GM12878 (cell line): ENCODE measurements at regions not wholly inside any gene's neighbourhood (a gene's known extent, or its start where the extent isn't known, plus 50 kb on each side); places are given as distances from the start of the nearest gene placed in this dataset.

ENCODE experiments used
- ATAC-seq: fragments of 200-7000 bp; cut with Tn5 transposase; 3 replicates; pipeline ENCODE4 v1.9.1; 2020; ENCODE audit warnings: mild to moderate bottlenecking, moderate library complexity
- BruUV-seq: library from RNA; stranded (reverse); fragments of 400-500 nt; replicated peaks from 2 replicates; lab custom pipeline; 2021; lab: Mats Ljungman, UMichigan
- CTCF ChIA-PET: fragments of 300-600 bp; sonication (Branson Sonifier 250); formaldehyde crosslinking; extraction: SDS; loops from one replicate; lab custom pipeline; 2021; ENCODE audit warnings: inconsistent platforms; lab: Yijun Ruan, JAX
- POLR2A ChIA-PET: fragments of 350-600 bp; formaldehyde crosslinking; extraction: SDS; loops from one replicate; lab custom pipeline; 2021; ENCODE audit warnings: inconsistent platforms; lab: Charles Lee
- RAD21 ChIA-PET: fragments of 300-600 bp; sonication (Branson Sonifier 250); formaldehyde crosslinking; loops from one replicate; lab custom pipeline; 2023; ENCODE audit warnings: antibody characterized with exemption; ENCODE audit not compliant: unreplicated experiment; lab: Charles Lee
- SMC1A ChIA-PET: fragments of 300-600 bp; sonication (Branson Sonifier 250); formaldehyde crosslinking; loops from one replicate; lab custom pipeline; 2023; ENCODE audit not compliant: unreplicated experiment, uncharacterized antibody; lab: Charles Lee
- DNase-seq: peaks from one replicate; pipeline ENCODE4 v3.0.0-alpha.2; 2011; ENCODE audit warnings: low read depth, low spot score
- FAIRE-seq: peaks from 3 replicates; lab custom pipeline; 2011; peaks lifted over from hg19 to GRCh38; lab: Jason Lieb, UNC
- H2AFZ ChIP-seq: 2 replicates; pipeline ENCODE4 v1.6.0; 2011; ENCODE audit warnings: low read depth, low read length, control low read depth; ENCODE audit not compliant: control insufficient read depth
- H3K27ac ChIP-seq: 2 replicates; pipeline ENCODE4 v1.5.1; 2011; ENCODE audit warnings: control low read depth; ENCODE audit not compliant: control insufficient read depth, insufficient read depth
- H3K27me3 ChIP-seq, 2 experiments: replicated peaks in 1 of 2; 2 replicates each; pipeline versions ENCODE4 v1.6.0 to v1.6.1; 2011; ENCODE audit warnings: low read length in 1 of 2; ENCODE audit not compliant: control insufficient read depth in 2 of 2, insufficient read depth in 2 of 2
- H3K36me3 ChIP-seq, 2 experiments: 2 replicates each; pipeline ENCODE4 v1.5.1; 2011; ENCODE audit warnings: low read length in 1 of 2; ENCODE audit not compliant: control insufficient read depth in 2 of 2, insufficient read depth in 2 of 2
- H3K4me1 ChIP-seq: 2 replicates; pipeline ENCODE4 v1.6.1; 2011; ENCODE audit warnings: mild to moderate bottlenecking, low read length, moderate library complexity, mixed read lengths; ENCODE audit not compliant: control insufficient read depth, insufficient read depth
- H3K4me2 ChIP-seq: 2 replicates; pipeline ENCODE4 v1.6.0; 2011; ENCODE audit warnings: control low read depth; ENCODE audit not compliant: control insufficient read depth, insufficient read depth
- H3K4me3 ChIP-seq: fragments of 200-600 bp; sonication (generic); 2 replicates; pipeline ENCODE4 v1.5.1; 2016
- H3K79me2 ChIP-seq: 2 replicates; pipeline ENCODE4 v1.6.0; 2011; ENCODE audit warnings: low read length; ENCODE audit not compliant: control insufficient read depth, insufficient read depth
- H3K9ac ChIP-seq: 2 replicates; pipeline ENCODE4 v1.8.0; 2011; ENCODE audit warnings: low read length, control low read depth, mixed read lengths; ENCODE audit not compliant: control insufficient read depth, insufficient read depth
- H3K9me3 ChIP-seq: replicated peaks from 3 replicates; pipeline ENCODE4 v1.5.1; 2011; ENCODE audit warnings: mild to moderate bottlenecking, low read length; ENCODE audit not compliant: control insufficient read depth, insufficient read depth
- H4K20me1 ChIP-seq: 2 replicates; pipeline ENCODE4 v1.6.0; 2011; ENCODE audit not compliant: control insufficient read depth, insufficient read depth
- BCL11A ChIP-seq: IDR thresholded peaks from 2 replicates; pipeline ENCODE4 v1.6.1; 2011; ENCODE audit warnings: low read depth, low read length
- CREB1 ChIP-seq: IDR thresholded peaks from 2 replicates; pipeline ENCODE4 v1.6.1; 2012; ENCODE audit warnings: low read depth, mild to moderate bottlenecking, inconsistent platforms
- CUX1 ChIP-seq: IDR thresholded peaks from 2 replicates; pipeline ENCODE4 v1.6.1; 2012; ENCODE audit warnings: improper control_type of control experiment, low read depth, low read length; ENCODE audit not compliant: insufficient replicate concordance
- HCFC1 ChIP-seq: fragments of 150-350 bp; IDR thresholded peaks from 2 replicates; pipeline ENCODE4 v1.6.1; 2014; ENCODE audit warnings: low read length
- IKZF2 ChIP-seq, 2 experiments: fragments of 450-650 bp; IDR thresholded peaks; 2 replicates each; pipeline ENCODE4 v1.6.1; 2017; ENCODE audit warnings: mild to moderate bottlenecking in 2 of 2, moderate library complexity in 2 of 2
- MLLT1 ChIP-seq: fragments of 450-650 bp; IDR thresholded peaks from 2 replicates; pipeline ENCODE4 v1.6.1; 2016; ENCODE audit warnings: mild to moderate bottlenecking
- NR2C2 ChIP-seq: IDR thresholded peaks from 2 replicates; pipeline ENCODE4 v1.6.1; 2011; ENCODE audit warnings: borderline replicate concordance, low read depth; ENCODE audit not compliant: control insufficient read depth, insufficient read length
- RCOR1 ChIP-seq: conservative IDR thresholded peaks from 2 replicates; pipeline ENCODE4 v1.6.1; 2012; ENCODE audit warnings: low read depth, low read length, improper control_type of control experiment
- RELB ChIP-seq: fragments of 450-650 bp; IDR thresholded peaks from 2 replicates; pipeline ENCODE4 v1.6.1; 2017; ENCODE audit warnings: low read depth, mild to moderate bottlenecking, moderate library complexity
- SRF ChIP-seq, 2 experiments: IDR thresholded peaks; 2 replicates each; pipeline ENCODE4 v1.6.1; 2011; ENCODE audit warnings: low read depth in 2 of 2, low read length in 2 of 2, mild to moderate bottlenecking in 1 of 2, moderate library complexity in 1 of 2
- ZNF207 ChIP-seq: fragments of 450-650 bp; IDR thresholded peaks from 2 replicates; pipeline ENCODE4 v1.6.1; 2014; ENCODE audit warnings: antibody characterized with exemption, mild to moderate bottlenecking, borderline replicate concordance
- WGBS: methylation state at CpG from one replicate; pipeline ENCODE4 v1.1.6; 2016; ENCODE audit warnings: low lambda C conversion rate; ENCODE audit not compliant: insufficient replicate concordance, insufficient coverage; ENCODE audit errors: missing lambda C conversion rate; 5-methylcytosine and 5-hydroxymethylcytosine counted together
- in situ Hi-C: fragments of 300-500 bp; cut with MboI; formaldehyde crosslinking; loops from 9 replicates; pipeline ENCODE4 v1.14.3; 2018; ENCODE audit warnings: mixed read lengths
- intact Hi-C: fragments of 100-400 bp; cut with micrococcal nuclease; formaldehyde crosslinking; loops from one replicate; pipeline ENCODE4 v1.14.2; 2022; ENCODE audit not compliant: unreplicated experiment

GRCh38 chr20:50302341-50303057 lies 111.9 kb downstream of the CEBPB start (continued):
- TF ChIP-seq CREB1 (no peak), SRF (IDR thresholded peaks at IDR 0.05; ENCODE audit: low read depth in 2 of 2, low read length in 2 of 2) (no peak), IKZF2 (IDR thresholded peaks at IDR 0.05) (no peak), BCL11A (no peak)

GRCh38 chr20:50303573-50304500 lies 113.2 kb downstream of the CEBPB start:
- 47% methylated on average over 11 of the region's 11 CpGs for WGBS
- ChIA-PET POLR2A (no interaction called here), SMC1A (no interaction called here), CTCF (interaction anchor here (0.5 kb wide), 1 partner anchor 285 kb away, joined by 4 read pairs; no protein-coding TSS in a partner anchor), RAD21 (no interaction called here)
- H3K27me3 ChIP-seq: no peaks in the 10 kb centered on the region
- in situ Hi-C loops: no loop called here
- DNase-seq (no peak), FAIRE-seq (no peak), ATAC-seq (no peak)
- intact Hi-C loops: no loop called here
- H3K9ac ChIP-seq: no peak overlapping the region
- no peaks in the 10 kb centered on the region for H3K9me3 ChIP-seq
- no peaks in the 10 kb centered on the region for H3K36me3 ChIP-seq
- H3K4me2 ChIP-seq: no peak overlapping the region
- no peak overlapping the region for H3K4me3 ChIP-seq
- no peak overlapping the region for H3K27ac ChIP-seq
- no TSS peak for BruUV-seq
- no peak overlapping the region for H2AFZ ChIP-seq
- H3K79me2 ChIP-seq: no peaks in the 10 kb centered on the region
- no peaks in the 10 kb centered on the region for H3K4me1 ChIP-seq
- no peaks in the 10 kb centered on the region; the same call in 1 of the 2 replicates for H4K20me1 ChIP-seq
- no peak for TF ChIP-seq RELB
- no peak for TF ChIP-seq IKZF2 (IDR thresholded peaks at IDR 0.05)
- TF ChIP-seq HCFC1: no peak
- no peak for TF ChIP-seq RCOR1
- no peak for TF ChIP-seq ZNF207
- no peak for TF ChIP-seq CUX1
- no peak for TF ChIP-seq MLLT1
- no peak for TF ChIP-seq NR2C2
